ENCODE measurements at regions not wholly inside any gene's neighbourhood (a gene's known extent, or its start where the extent isn't known, plus 50 kb on each side); places are given as distances from the start of the nearest gene placed in this dataset.

DNA sequence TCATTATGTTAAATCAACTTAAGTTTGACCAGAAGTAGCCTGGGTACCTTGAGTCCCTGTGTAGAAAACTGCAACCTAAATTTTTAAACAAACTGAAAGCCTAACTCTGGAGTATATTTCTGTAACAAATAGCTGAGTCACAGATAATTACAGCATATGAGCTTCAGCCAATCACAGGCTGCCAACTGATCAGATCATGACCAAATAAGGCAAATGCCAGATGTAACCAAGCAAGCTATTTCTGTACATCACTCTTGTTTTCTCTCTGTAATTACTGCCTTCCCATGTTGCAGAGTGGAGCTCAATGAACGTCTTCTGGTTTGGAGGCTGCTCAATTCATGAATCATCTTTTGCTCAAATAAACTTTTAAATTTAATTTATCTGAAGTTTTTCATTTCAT is 980.9 kb upstream of the DIAPH2 start:
- TF ChIP-seq, protein P1, sequence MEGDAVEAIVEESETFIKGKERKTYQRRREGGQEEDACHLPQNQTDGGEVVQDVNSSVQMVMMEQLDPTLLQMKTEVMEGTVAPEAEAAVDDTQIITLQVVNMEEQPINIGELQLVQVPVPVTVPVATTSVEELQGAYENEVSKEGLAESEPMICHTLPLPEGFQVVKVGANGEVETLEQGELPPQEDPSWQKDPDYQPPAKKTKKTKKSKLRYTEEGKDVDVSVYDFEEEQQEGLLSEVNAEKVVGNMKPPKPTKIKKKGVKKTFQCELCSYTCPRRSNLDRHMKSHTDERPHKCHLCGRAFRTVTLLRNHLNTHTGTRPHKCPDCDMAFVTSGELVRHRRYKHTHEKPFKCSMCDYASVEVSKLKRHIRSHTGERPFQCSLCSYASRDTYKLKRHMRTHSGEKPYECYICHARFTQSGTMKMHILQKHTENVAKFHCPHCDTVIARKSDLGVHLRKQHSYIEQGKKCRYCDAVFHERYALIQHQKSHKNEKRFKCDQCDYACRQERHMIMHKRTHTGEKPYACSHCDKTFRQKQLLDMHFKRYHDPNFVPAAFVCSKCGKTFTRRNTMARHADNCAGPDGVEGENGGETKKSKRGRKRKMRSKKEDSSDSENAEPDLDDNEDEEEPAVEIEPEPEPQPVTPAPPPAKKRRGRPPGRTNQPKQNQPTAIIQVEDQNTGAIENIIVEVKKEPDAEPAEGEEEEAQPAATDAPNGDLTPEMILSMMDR (IDR thresholded peaks at IDR 0.05 in 4 of 5, conservative IDR thresholded peaks at IDR 0.05 in 1 of 5) = no peak
- TF ChIP-seq POLR2A (IDR thresholded peaks at IDR 0.05) = no peak
